ENCODE measurements at regions not wholly inside any gene's neighbourhood (a gene's known extent, or its start where the extent isn't known, plus 50 kb on each side); places are given as distances from the start of the nearest gene placed in this dataset.

DNA sequence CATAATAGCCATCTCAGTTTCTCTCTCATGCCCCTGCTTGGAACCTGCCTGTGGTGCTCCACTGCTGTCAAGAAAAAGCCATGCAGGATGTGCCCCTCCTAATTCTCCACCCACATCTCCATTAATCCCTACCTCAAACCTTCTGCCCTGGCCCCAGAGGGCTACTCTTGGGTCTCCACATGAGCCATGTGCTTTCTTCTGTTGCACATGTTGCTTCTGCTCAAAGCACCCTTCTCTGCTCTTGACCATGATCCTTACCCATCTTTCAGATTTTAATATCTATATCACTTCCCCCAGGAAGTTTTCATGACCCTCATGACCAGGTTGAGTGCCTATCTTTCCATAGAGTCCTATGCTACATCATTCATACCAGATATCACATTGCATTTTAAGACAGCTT, 514.2 kb downstream of the RPS24 start:
- no peak overlapping the region for H3K27ac ChIP-seq
- no peak overlapping the region for H3K4me3 ChIP-seq
- no peaks in the 10 kb centered on the region for H3K36me3 ChIP-seq
- no peaks in the 10 kb centered on the region for H3K27me3 ChIP-seq
- TF ChIP-seq, protein P1, sequence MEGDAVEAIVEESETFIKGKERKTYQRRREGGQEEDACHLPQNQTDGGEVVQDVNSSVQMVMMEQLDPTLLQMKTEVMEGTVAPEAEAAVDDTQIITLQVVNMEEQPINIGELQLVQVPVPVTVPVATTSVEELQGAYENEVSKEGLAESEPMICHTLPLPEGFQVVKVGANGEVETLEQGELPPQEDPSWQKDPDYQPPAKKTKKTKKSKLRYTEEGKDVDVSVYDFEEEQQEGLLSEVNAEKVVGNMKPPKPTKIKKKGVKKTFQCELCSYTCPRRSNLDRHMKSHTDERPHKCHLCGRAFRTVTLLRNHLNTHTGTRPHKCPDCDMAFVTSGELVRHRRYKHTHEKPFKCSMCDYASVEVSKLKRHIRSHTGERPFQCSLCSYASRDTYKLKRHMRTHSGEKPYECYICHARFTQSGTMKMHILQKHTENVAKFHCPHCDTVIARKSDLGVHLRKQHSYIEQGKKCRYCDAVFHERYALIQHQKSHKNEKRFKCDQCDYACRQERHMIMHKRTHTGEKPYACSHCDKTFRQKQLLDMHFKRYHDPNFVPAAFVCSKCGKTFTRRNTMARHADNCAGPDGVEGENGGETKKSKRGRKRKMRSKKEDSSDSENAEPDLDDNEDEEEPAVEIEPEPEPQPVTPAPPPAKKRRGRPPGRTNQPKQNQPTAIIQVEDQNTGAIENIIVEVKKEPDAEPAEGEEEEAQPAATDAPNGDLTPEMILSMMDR (IDR thresholded peaks at IDR 0.05; ENCODE audit: low read depth, low read length), result no peak
- no peak for DNase-seq (ENCODE audit: low read depth in 1 of 2, low spot score in 1 of 2)
- no peaks in the 10 kb centered on the region for H3K9me3 ChIP-seq (ENCODE audit: low read depth)
- H3K4me1 ChIP-seq (ENCODE audit: low read depth), result peaks cover 43% of the 10 kb centered on the region

DNA sequence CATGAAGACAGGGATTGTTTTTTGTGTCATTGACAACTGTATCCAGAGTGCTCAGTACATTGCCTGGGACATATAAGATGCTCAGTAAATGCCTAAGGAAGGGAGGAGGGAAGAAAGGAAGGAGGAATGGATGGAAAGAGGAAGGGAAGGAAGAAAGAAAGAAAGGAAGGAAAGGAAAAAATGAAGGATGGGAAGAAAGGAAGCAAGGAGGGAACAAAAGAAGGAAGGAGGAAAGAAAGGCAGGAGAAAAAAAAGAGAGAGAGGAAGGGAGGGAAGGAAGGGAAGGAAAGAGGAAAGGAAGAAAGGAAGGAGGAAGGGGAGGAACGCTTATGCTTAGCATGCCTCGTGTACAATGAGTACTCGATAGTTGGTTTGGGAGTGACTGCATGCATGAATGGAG, 514.7 kb downstream of the RPS24 start:
- no peaks in the 10 kb centered on the region for H3K9me3 ChIP-seq (ENCODE audit: low read depth)
- no peak overlapping the region for H3K4me3 ChIP-seq
- DNase-seq (ENCODE audit: low read depth in 1 of 2, low spot score in 1 of 2), result no peak
- H3K36me3 ChIP-seq, result no peaks in the 10 kb centered on the region
- TF ChIP-seq, protein P1 (IDR thresholded peaks at IDR 0.05; ENCODE audit: low read depth, low read length), result no peak
- peaks cover 47% of the 10 kb centered on the region for H3K4me1 ChIP-seq (ENCODE audit: low read depth)
- H3K27me3 ChIP-seq, result no peaks in the 10 kb centered on the region
- H3K27ac ChIP-seq, result no peak overlapping the region

DNA sequence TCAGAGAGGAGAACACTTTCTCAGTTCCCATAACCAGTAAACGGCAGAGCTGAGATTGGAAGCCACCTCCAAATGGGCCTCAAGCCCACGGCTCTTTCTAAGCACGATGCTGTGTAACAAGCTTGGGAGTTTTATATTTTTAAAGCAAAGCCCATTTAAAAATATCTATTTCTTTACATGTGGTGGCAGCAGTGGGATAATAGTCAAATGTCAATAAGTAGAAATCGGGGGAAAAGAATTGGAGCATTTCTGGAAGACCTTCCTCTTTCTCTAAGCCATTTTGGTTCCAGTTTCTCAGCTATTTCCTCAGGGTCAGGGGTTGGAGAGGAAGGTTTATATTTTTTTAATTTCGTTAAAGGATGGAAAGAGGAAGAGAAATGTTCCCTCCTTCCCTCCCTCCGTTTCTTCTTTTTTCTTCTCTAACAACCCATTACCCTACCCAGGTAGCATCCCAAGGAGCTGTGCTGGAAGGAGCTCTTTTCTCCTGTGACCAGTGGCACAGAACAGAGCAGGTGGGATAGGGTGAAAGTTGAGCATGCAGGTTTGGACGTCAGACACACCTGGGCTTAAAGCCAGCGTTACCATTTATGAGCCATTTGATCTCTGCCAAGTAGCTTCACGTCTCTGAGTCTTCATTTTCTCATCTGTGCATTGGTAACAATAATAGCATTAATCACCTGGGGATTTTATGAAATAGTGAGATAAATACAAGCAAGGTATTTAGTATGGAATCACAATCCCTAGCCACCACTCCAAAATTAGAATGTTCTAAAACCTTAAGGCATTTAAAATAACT, 515.7 kb downstream of the RPS24 start:
- Histone ChIP-seq H3K9me3 (ENCODE audit: low read depth) (no peaks in the 10 kb centered on the region), H3K27ac (no peak overlapping the region)

DNA sequence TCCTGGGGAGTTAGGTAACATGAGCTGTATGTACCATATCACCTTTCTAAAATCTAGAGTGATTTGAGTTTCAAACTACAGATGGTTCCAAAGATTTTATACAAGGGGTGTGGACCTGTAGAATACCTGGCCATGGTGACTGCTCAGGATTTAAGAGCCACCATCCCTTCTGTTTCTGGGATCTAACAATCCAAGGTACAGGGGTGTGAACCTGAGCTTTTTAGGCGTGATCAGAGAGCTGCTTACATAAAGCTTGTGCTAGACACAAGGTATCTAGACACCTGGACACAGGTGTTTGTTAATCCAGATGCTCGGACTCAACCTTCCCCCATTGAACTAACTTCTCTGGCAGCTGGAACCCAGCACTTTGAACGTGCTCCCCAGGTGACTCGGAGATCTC, 516.4 kb downstream of the RPS24 start:
- DNase-seq (ENCODE audit: low read depth in 1 of 2, low spot score in 1 of 2), result no peak

More for the DNA sequence above, 515.7 kb downstream of the RPS24 start:
- TF ChIP-seq, protein P1 (IDR thresholded peaks at IDR 0.05; ENCODE audit: low read depth, low read length), result no peak
- H3K4me3 ChIP-seq, result no peak overlapping the region
- H3K27me3 ChIP-seq, result no peaks in the 10 kb centered on the region
- H3K4me1 ChIP-seq (ENCODE audit: low read depth), result peaks cover 38% of the 10 kb centered on the region
- no peaks in the 10 kb centered on the region for H3K36me3 ChIP-seq
- DNase-seq (ENCODE audit: low read depth in 1 of 2, low spot score in 1 of 2), result no peak

DNA sequence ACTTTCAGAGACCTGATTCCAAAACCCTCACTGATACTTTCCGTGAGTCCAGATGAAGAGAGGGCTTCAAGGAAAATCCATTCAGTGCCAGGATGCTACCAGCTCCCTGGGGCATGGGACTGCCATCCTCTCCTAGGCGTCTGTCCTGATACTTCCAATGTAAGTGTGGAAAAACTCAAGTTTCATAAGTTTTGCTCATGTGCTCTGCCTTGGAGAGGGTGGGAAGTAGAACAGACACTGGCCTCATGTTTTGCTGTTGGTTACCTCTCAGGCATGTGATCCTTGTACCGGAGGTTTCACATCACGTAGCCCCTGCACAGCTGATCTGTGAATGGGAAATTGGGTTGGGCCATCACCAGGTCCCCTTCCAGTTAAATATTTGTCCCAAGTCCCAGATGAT, 517.1 kb downstream of the RPS24 start:
- no peak for DNase-seq (ENCODE audit: low read depth in 1 of 2, low spot score in 1 of 2)
- H3K27ac ChIP-seq, result no peak overlapping the region
- H3K36me3 ChIP-seq, result no peaks in the 10 kb centered on the region
- H3K4me3 ChIP-seq, result no peak overlapping the region
- peaks cover 27% of the 10 kb centered on the region for H3K4me1 ChIP-seq (ENCODE audit: low read depth)
- TF ChIP-seq, protein P1 (IDR thresholded peaks at IDR 0.05; ENCODE audit: low read depth, low read length), result no peak
- H3K27me3 ChIP-seq, result no peaks in the 10 kb centered on the region
- H3K9me3 ChIP-seq (ENCODE audit: low read depth), result no peaks in the 10 kb centered on the region

More for the DNA sequence above, 516.4 kb downstream of the RPS24 start:
- Histone ChIP-seq H3K4me1 (ENCODE audit: low read depth) (peaks cover 33% of the 10 kb centered on the region), H3K27ac (no peak overlapping the region), H3K9me3 (ENCODE audit: low read depth) (no peaks in the 10 kb centered on the region), H3K27me3 (no peaks in the 10 kb centered on the region), H3K4me3 (no peak overlapping the region), H3K36me3 (no peaks in the 10 kb centered on the region)
- TF ChIP-seq, protein P1 (IDR thresholded peaks at IDR 0.05; ENCODE audit: low read depth, low read length), result no peak

Measured in cardiac muscle cell (in vitro differentiated cells and primary cell).